Ishikawa (cell line): ENCODE measurements at regions not wholly inside any gene's neighbourhood (a gene's known extent, or its start where the extent isn't known, plus 50 kb on each side); places are given as distances from the start of the nearest gene placed in this dataset.

ENCODE experiments used
- CEBPB ChIP-seq: IDR thresholded peaks from 2 replicates; pipeline ENCODE4 v1.6.1; 2012
- CREB1 ChIP-seq: IDR thresholded peaks from 2 replicates; pipeline ENCODE4 v1.6.1; 2012; ENCODE audit warnings: low read depth
- EGR1 ChIP-seq: IDR thresholded peaks from 2 replicates; pipeline ENCODE4 v1.6.1; 2012
- EP300 ChIP-seq: IDR thresholded peaks from 2 replicates; pipeline ENCODE4 v1.6.1; 2012; ENCODE audit warnings: borderline replicate concordance
- FOXM1 ChIP-seq: IDR thresholded peaks from 2 replicates; pipeline ENCODE4 v1.6.1; 2012; ENCODE audit warnings: low read depth, borderline replicate concordance
- MAX ChIP-seq: IDR thresholded peaks from 2 replicates; pipeline ENCODE4 v1.6.1; 2012
- NFIC ChIP-seq: IDR thresholded peaks from 2 replicates; pipeline ENCODE4 v1.6.1; 2012
- RAD21 ChIP-seq: IDR thresholded peaks from 2 replicates; pipeline ENCODE4 v1.6.1; 2012; ENCODE audit warnings: low read depth
- REST ChIP-seq: IDR thresholded peaks from 2 replicates; pipeline ENCODE4 v1.6.1; 2012; ENCODE audit warnings: low read depth, mild to moderate bottlenecking
- TAF1 ChIP-seq: IDR thresholded peaks from 2 replicates; pipeline ENCODE4 v1.6.1; 2012; ENCODE audit warnings: low read depth, mild to moderate bottlenecking
- TCF12 ChIP-seq: IDR thresholded peaks from 2 replicates; pipeline ENCODE4 v1.6.1; 2012; ENCODE audit warnings: low read depth
- TEAD4 ChIP-seq: IDR thresholded peaks from 2 replicates; pipeline ENCODE4 v1.6.1; 2012
- USF1 ChIP-seq: IDR thresholded peaks from 2 replicates; pipeline ENCODE4 v1.6.1; 2012
- YY1 ChIP-seq: IDR thresholded peaks from 2 replicates; pipeline ENCODE4 v1.6.1; 2012; ENCODE audit warnings: low read depth
- ZBTB7A ChIP-seq: IDR thresholded peaks from 2 replicates; pipeline ENCODE4 v1.6.1; 2012; ENCODE audit warnings: low read depth

DNA sequence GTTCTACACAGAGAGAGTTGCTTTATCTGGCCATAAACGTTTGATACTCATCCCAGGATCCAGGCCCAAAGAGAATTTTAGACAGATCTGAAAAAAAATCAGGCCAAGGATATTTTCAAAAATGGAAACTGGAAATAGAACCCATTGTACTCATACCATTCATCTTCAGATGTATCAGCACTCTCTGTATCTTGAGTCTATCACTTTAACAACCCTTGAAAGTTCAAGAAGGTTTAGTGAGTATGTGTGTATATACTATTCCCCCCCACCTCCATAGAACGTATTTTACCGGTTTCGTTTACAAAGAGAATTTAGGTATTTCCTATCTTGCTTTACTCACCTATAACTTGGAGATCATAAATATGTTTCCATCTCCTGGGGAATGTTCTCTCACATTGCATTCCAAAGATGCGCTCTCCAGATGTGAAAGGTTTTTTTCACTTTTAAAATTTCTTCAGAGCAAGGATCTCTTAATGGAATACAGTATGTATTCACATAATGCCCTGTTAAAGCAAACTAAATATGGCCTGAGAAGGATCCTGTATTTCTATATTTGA is 105.5 kb upstream of the TUT7 start:
- TF ChIP-seq USF1: no peak
- no peak for TF ChIP-seq ZBTB7A
- TF ChIP-seq REST: no peak
- TF ChIP-seq CEBPB: no peak
- TF ChIP-seq NFIC: no peak
- TF ChIP-seq EP300: no peak
- no peak for TF ChIP-seq CREB1

- TF ChIP-seq FOXM1 (no peak), TAF1 (no peak)
These were observed 105.0 kb upstream of the TUT7 start for GRCh38 chr9:86459191-86459590.

DNA sequence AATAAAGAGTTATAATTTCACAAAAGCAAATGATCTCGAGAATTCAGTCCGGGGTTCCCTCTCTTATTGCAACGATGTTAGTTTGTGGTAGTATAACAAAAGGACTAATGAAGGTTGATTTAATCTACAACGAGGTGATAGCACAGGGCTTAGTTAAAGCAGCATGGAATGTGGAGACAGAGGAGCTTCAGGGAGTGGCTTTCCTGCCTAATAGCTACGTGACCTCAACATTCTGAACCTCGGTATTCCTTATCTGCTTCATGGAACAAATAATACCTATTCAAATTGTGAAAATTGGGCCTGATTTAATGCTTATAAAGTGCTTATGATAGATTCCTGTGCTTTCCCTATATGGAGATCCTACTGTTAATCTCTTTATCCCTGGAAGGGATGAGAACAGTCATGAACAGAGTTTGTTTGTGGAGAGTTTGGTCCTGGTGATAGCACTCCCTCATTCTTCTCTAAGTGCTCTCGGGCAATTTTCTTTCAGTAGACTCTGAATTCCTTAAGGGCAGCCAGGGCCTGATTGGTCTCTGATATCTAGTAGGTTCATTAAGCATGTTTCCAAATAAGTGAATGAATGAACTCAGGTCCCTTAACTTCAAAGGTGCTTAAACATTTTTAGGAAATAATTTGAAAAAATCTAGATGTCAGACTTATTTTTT is 104.1 kb upstream of the TUT7 start:
- TF ChIP-seq MAX (no peak), EGR1 (no peak), TAF1 (no peak), USF1 (no peak), TCF12 (no peak), CEBPB (no peak), NFIC (no peak), FOXM1 (no peak), ZBTB7A (no peak), CREB1 (no peak), YY1 (no peak), REST (no peak), EP300 (no peak), RAD21 (no peak), TEAD4 (no peak)

DNA sequence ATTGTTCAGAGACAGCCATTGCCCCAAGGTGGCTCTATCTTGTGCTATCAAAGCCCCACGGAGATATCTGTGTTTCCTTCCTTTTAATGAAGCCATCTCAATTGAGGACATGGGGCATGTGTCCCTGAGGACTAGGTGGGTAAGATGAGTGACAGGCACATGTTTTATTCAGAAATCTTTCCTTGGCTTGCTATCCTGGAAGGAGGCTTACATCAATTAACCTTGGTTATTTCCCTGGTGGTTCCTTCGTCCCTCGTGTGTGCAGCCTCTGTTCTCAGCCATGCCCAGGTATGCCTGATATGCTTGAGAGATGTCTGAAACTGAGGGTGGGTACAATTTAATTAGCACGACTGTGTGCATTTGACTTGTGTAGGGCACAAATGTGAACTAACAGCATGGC is 102.2 kb upstream of the TUT7 start:
- TF ChIP-seq TEAD4 (no peak), EP300 (no peak), TCF12 (no peak), YY1 (no peak), USF1 (no peak), MAX (no peak), FOXM1 (no peak), TAF1 (no peak), CEBPB (no peak)

- TF ChIP-seq ZBTB7A: no peak
- no peak for TF ChIP-seq CREB1
- TF ChIP-seq EP300: no peak
- TF ChIP-seq MAX: no peak
- TF ChIP-seq REST: no peak
- TF ChIP-seq YY1: no peak
- no peak for TF ChIP-seq NFIC
- no peak for TF ChIP-seq EGR1
- no peak for TF ChIP-seq TAF1
- no peak for TF ChIP-seq TEAD4
- TF ChIP-seq TCF12: no peak
- no peak for TF ChIP-seq CEBPB
- TF ChIP-seq FOXM1: no peak
- no peak for TF ChIP-seq RAD21
- TF ChIP-seq USF1: no peak
These were observed 100.7 kb upstream of the TUT7 start for GRCh38 chr9:86454701-86455615.
